DMS53 (cell line): ENCODE measurements at regions not wholly inside any gene's neighbourhood (a gene's known extent, or its start where the extent isn't known, plus 50 kb on each side); places are given as distances from the start of the nearest gene placed in this dataset.
A peak's percentile ranks its signal among the peaks of the same experiment; 100 is the strongest.

Source experiments
- DNase-seq: peaks from one replicate; lab custom pipeline; 2025; lab: John Stamatoyannopoulos, UW

GRCh38 chr3:111311709-111312235, 230.2 kb upstream of the CD96 start:
- no peak for DNase-seq

GRCh38 chr3:111314181-111314873, 227.7 kb upstream of the CD96 start:
- DNase-seq, result peak; percentile 20

GRCh38 chr3:111314898-111315297, 227.1 kb upstream of the CD96 start:
- DNase-seq, result no peak

GRCh38 chr3:111315930-111316587, 225.9 kb upstream of the CD96 start:
- no peak for DNase-seq

- DNase-seq, result no peak
Measured at GRCh38 chr3:111318289-111318688, 223.7 kb upstream of the CD96 start.

- no peak for DNase-seq
Measured at GRCh38 chr3:111319598-111319997, 222.4 kb upstream of the CD96 start.

- peak; percentile 55 for DNase-seq
Measured at GRCh38 chr3:111321786-111322185, 220.2 kb upstream of the CD96 start.

- DNase-seq, result no peak
Measured at GRCh38 chr3:111323019-111323418, 219.0 kb upstream of the CD96 start.

- DNase-seq, result peak; percentile 16
Measured at GRCh38 chr3:111324151-111324550, 217.8 kb upstream of the CD96 start.

GRCh38 chr3:111324645-111325044, 217.4 kb upstream of the CD96 start:
- DNase-seq, result peak; percentile 41

- DNase-seq, result peak; percentile 3
Measured at GRCh38 chr3:111325160-111325718, 216.8 kb upstream of the CD96 start.

- DNase-seq, result no peak
Measured at GRCh38 chr3:111326144-111326995, 215.6 kb upstream of the CD96 start.

- no peak for DNase-seq
Measured at GRCh38 chr3:111331306-111331705, 210.7 kb upstream of the CD96 start.

- DNase-seq, result no peak
Measured at GRCh38 chr3:111331912-111332311, 210.1 kb upstream of the CD96 start.

- DNase-seq, result peak; percentile 29
Measured at GRCh38 chr3:111332488-111333080, 209.4 kb upstream of the CD96 start.

- DNase-seq, result no peak
Measured at GRCh38 chr3:111333642-111334041, 208.4 kb upstream of the CD96 start.

GRCh38 chr3:111335512-111336303, 206.3 kb upstream of the CD96 start:
- DNase-seq, result no peak

- DNase-seq, result no peak
Measured at GRCh38 chr3:111336511-111336910, 205.5 kb upstream of the CD96 start.

- DNase-seq, result peak; percentile 85
Measured at GRCh38 chr3:111338059-111338698, 203.8 kb upstream of the CD96 start.

- DNase-seq, result no peak
Measured at GRCh38 chr3:111339017-111339416, 203.0 kb upstream of the CD96 start.

- DNase-seq, result no peak
Measured at GRCh38 chr3:111351334-111351733, 190.7 kb upstream of the CD96 start.
